ENCODE measurements at regions not wholly inside any gene's neighbourhood (a gene's known extent, or its start where the extent isn't known, plus 50 kb on each side); places are given as distances from the start of the nearest gene placed in this dataset.

- no peak for DNase-seq (ENCODE audit: low read depth)
Measured at GRCh38 chr3:5069627-5070026, 52.5 kb upstream of the ARL8B start.

- no peak for DNase-seq (ENCODE audit: low read depth)
Measured at GRCh38 chr3:5071061-5071460, 51.0 kb upstream of the ARL8B start.

- no peak for DNase-seq (ENCODE audit: low read depth)
Measured at GRCh38 chr3:5072100-5072816, 49.8 kb upstream of the ARL8B start.

All from activated gamma-delta T cell treated with anti-CD3 and anti-CD28 coated beads, Interleukin-2, amount 50 U/mL, for 16 hours (primary cell).